Choroid plexus epithelial cell (primary cell): ENCODE measurements at regions not wholly inside any gene's neighbourhood (a gene's known extent, or its start where the extent isn't known, plus 50 kb on each side); places are given as distances from the start of the nearest gene placed in this dataset.

Experiments
- DNase-seq: peaks from one replicate; pipeline ENCODE4 v3.0.0-alpha.2; 2010; ENCODE audit warnings: low read depth
- H3K4me3 ChIP-seq: 2 replicates; pipeline ENCODE4 v1.5.1; 2011; ENCODE audit warnings: low read depth, mild to moderate bottlenecking, control low read depth, low read length, moderate library complexity
- TF ChIP-seq, protein P1 (sequence below): conservative IDR thresholded peaks from 2 replicates; pipeline ENCODE4 v1.5.1; 2011; ENCODE audit warnings: low read depth, mild to moderate bottlenecking, control low read depth, inconsistent platforms, low read length, moderate library complexity

DNA sequence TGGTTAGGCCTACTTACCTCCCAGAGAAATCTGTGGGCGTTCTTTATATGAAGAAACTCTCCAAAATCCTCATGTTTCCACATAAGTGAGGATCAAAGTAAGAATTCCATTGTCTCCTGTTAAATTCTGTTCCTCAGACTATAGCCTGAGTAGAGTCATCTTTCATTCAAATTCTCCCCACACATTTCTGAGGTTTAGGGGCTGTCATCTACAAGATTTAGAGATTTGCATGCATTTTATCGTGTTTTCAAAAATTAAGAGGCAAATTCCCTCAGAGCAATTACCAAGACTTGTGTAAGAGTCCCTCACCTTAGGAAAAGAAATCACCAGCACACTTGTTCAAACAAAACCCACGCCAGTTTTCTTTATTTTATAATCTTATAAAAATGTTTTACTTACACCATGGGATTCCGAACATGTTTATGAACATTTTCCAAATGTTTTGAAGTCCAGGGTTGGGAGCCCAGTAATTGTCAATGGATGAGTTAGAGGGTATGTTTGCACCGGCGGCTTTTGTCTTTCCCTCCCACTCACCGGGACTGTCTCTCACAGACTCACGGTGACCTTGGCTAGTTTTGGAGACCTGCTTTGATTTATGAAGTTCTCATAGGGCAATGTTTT is 367.6 kb downstream of the ENC1 start:
- TF ChIP-seq, protein P1, sequence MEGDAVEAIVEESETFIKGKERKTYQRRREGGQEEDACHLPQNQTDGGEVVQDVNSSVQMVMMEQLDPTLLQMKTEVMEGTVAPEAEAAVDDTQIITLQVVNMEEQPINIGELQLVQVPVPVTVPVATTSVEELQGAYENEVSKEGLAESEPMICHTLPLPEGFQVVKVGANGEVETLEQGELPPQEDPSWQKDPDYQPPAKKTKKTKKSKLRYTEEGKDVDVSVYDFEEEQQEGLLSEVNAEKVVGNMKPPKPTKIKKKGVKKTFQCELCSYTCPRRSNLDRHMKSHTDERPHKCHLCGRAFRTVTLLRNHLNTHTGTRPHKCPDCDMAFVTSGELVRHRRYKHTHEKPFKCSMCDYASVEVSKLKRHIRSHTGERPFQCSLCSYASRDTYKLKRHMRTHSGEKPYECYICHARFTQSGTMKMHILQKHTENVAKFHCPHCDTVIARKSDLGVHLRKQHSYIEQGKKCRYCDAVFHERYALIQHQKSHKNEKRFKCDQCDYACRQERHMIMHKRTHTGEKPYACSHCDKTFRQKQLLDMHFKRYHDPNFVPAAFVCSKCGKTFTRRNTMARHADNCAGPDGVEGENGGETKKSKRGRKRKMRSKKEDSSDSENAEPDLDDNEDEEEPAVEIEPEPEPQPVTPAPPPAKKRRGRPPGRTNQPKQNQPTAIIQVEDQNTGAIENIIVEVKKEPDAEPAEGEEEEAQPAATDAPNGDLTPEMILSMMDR: no peak
- DNase-seq: no peak
- no peak overlapping the region for H3K4me3 ChIP-seq

DNA sequence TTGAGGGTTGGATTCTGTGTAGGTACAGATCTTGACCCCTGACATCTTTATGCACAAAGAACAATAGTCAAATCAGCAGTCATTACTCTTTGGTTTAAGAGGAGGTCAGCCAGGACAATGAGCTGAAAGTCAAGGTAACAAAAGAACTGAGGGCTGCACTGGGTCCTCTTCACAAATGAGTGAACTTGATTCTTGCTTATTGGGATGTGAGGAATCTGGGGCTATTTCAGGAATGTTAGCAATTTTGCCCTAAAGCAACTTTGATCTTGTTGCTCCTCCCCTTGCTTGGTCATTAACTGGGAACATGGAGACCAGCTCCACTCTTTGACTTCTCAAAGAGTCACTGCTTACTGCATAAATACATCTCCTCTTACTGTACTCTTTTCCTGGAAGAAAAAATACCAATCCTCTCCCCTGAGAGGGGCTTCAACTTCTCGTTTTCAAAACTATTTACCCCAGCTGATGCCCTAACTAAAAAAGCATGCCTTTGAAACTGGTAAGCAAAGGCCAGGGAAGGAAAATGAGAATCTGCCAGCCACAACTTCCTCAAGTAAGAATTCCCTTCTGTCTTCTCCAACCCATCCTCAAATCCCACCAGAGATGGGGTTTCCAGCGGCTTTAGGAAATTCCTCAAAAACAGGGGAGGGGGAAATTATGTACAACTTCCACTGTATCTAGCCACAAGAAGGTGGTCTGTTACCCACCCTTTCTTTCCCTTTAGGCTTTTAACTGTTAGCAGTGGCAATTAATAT is 368.3 kb downstream of the ENC1 start:
- TF ChIP-seq, protein P1: no peak
- DNase-seq: peak; percentile 39
- no peak overlapping the region for H3K4me3 ChIP-seq

DNA sequence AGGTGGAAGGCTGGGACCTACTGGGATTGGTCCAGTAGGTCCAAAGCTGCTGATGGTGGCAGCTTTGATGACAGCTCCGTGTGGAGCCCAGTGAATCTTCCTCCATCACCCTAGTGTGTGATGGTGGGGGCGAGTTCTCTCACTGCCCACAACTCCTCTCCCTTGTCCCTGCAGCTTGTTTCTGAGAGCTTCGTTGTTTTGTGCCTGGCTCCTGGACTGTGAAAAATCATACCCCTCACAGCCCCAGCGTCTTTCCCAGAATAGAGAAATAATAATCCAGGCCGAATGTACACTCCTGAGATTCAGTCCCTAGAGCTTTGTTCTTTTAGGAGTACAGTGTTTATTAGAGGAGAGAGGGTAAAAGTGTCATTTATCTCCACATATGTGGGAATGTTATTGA is 372.2 kb downstream of the ENC1 start:
- no peak for DNase-seq
- no peak overlapping the region for H3K4me3 ChIP-seq
- TF ChIP-seq, protein P1: no peak

DNA sequence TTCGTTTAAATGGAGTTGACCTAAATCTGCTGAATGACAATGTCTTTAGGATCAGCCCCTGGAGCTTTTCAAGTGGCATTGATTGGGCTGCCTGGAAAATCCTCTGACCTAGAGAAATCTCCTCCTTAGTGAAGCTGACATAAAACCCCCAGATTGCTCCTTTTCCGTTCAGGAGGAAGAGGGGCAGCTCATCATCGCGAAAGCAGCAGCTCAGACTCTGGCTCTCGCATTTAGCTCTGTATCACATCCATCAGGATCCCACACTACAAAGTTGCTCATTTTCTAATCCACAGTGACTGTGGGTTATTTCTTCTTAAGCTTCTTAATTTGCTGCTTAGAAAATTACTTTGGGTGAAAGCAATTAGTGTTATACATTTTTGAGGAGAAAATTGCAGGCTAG is 373.7 kb downstream of the ENC1 start:
- no peak overlapping the region for H3K4me3 ChIP-seq
- TF ChIP-seq, protein P1: no peak
- no peak for DNase-seq

DNA sequence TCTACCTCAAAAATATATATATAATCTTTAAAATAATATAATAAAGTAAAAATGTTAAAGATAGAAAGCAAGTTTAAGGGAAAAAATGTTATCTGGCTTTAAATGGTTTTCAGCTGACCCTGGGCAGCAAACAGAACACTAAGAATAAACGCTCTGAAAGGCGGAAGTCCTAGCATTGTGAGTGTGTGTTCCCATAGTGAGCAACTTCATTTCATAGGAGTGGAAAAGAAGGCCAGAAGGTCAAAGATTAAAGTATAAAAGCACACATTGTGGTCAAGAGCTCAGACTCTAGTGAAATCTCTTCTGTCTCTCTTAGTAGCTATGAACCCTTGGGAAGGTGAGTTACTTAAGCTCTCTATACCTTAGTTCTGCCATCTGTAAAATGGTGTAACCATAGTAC is 374.4 kb downstream of the ENC1 start:
- H3K4me3 ChIP-seq: no peak overlapping the region
- no peak for DNase-seq
- TF ChIP-seq, protein P1: no peak

DNA sequence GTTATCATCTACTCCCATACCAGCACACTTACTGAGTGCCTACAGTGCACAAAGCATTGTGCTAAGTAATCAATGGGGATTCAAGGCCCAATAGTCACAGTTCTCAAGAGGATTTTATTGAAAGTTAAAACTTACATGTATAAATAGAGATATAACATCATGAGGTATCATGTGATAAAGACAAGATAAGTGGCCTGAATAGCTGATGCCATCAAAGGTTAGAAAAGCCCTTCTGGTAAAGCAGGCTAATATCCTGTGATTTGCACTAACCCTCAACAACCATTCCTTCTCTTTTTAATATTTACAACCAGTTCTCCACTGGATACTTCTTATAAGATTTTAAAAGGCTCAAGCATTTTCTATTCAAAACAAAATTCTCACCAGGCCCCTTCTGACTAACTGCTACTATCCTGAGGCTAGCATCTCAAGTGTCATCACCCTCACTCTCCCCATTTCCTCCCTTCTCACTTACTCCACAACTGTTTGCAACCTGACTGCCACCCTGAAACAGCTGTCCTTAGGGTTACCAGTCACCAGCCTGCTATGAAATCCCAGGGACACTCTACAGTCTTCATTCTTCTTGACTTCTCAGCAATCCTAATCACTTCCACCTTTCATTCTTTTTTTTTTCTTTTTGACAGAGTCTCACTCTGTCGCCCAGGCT is 377.9 kb downstream of the ENC1 start:
- no peak overlapping the region for H3K4me3 ChIP-seq
- DNase-seq: no peak
- TF ChIP-seq, protein P1: no peak
